ENCODE measurements at regions not wholly inside any gene's neighbourhood (a gene's known extent, or its start where the extent isn't known, plus 50 kb on each side); places are given as distances from the start of the nearest gene placed in this dataset.
"Not testable (repeated sequence)": the region's sequence is repeated elsewhere in the genome, so short reads cannot be mapped to it uniquely, and the experiment has no call there.

- H3K36me3 ChIP-seq: no peaks in the 10 kb centered on the region
- no peak overlapping the region for H3K27ac ChIP-seq
- TF ChIP-seq, protein P1, sequence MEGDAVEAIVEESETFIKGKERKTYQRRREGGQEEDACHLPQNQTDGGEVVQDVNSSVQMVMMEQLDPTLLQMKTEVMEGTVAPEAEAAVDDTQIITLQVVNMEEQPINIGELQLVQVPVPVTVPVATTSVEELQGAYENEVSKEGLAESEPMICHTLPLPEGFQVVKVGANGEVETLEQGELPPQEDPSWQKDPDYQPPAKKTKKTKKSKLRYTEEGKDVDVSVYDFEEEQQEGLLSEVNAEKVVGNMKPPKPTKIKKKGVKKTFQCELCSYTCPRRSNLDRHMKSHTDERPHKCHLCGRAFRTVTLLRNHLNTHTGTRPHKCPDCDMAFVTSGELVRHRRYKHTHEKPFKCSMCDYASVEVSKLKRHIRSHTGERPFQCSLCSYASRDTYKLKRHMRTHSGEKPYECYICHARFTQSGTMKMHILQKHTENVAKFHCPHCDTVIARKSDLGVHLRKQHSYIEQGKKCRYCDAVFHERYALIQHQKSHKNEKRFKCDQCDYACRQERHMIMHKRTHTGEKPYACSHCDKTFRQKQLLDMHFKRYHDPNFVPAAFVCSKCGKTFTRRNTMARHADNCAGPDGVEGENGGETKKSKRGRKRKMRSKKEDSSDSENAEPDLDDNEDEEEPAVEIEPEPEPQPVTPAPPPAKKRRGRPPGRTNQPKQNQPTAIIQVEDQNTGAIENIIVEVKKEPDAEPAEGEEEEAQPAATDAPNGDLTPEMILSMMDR (IDR thresholded peaks at IDR 0.05): peak in 3 of 6 experiments; percentile 26 to 35 (median 30)
- TF ChIP-seq POLR2AphosphoS5 (IDR thresholded peaks at IDR 0.05): no peak
- no peak for TF ChIP-seq POLR2A (IDR thresholded peaks at IDR 0.05)
- no peak for TF ChIP-seq EP300 (IDR thresholded peaks at IDR 0.05)
- WGBS, 2 donors: 40% methylated on average over 5 of the region's 5 CpGs
- H3K4me3 ChIP-seq: no peak overlapping the region
- ATAC-seq (ENCODE audit: low FRiP score in 2 of 2) (no peak), DNase-seq (no peak)
- no peaks in the 10 kb centered on the region for H3K27me3 ChIP-seq
- no peaks in the 10 kb centered on the region for H3K4me1 ChIP-seq
- H3K9me3 ChIP-seq: no peaks in the 10 kb centered on the region
Observed at GRCh38 chr3:3998140-3998922, 199.1 kb downstream of the LRRN1 start.

- H3K9me3 ChIP-seq; ATAC-seq (ENCODE audit: low FRiP score in 2 of 2); H3K4me3 ChIP-seq; DNase-seq; H3K36me3 ChIP-seq; H3K27me3 ChIP-seq; H3K4me1 ChIP-seq; H3K27ac ChIP-seq: not testable (repeated sequence)
Observed at GRCh38 chr3:3999340-3999739, 200.1 kb downstream of the LRRN1 start.

- Histone ChIP-seq H3K27ac (no peak overlapping the region), H3K9me3 (no peaks in the 10 kb centered on the region), H3K36me3 (no peaks in the 10 kb centered on the region), H3K4me1 (no peaks in the 10 kb centered on the region), H3K27me3 (no peaks in the 10 kb centered on the region), H3K4me3 (no peak overlapping the region)
- DNase-seq: no peak
- TF ChIP-seq, protein P1 (IDR thresholded peaks at IDR 0.05): no peak
- TF ChIP-seq EP300 (IDR thresholded peaks at IDR 0.05) (no peak), POLR2A (IDR thresholded peaks at IDR 0.05) (no peak), POLR2AphosphoS5 (IDR thresholded peaks at IDR 0.05) (no peak)
- ATAC-seq (ENCODE audit: low FRiP score in 2 of 2): no peak
Observed at GRCh38 chr3:4001976-4002375, 202.7 kb downstream of the LRRN1 start.

DNA sequence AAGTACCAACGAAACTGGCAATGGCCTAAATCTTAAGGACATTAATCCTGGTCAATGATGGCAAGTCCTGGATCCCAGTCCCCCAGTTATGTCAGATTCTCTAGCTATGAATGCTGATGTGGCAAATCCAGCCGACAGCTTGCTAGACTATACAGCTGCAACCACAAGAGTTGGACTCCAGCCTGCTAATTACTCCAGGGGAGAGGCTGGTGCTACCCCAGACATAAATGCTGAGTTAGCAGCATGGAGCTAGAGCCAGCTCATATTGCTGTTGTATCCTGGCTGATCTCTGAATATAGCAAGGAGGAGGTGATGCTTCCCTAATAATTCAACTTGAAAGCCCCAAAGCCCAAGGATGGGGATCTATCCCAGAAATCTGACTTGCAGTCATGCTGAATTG, 207.1 kb downstream of the LRRN1 start:
- 87 to 93% methylated on average over 2 of the region's 2 CpGs for WGBS, 2 donors
- DNase-seq: no peak
- Histone ChIP-seq H3K9me3 (no peaks in the 10 kb centered on the region), H3K36me3 (no peaks in the 10 kb centered on the region), H3K27ac (no peak overlapping the region), H3K4me1 (no peaks in the 10 kb centered on the region), H3K4me3 (no peak overlapping the region), H3K27me3 (no peaks in the 10 kb centered on the region)
- no peak for ATAC-seq (ENCODE audit: low FRiP score in 2 of 2)
- TF ChIP-seq EP300 (IDR thresholded peaks at IDR 0.05) (no peak), POLR2AphosphoS5 (IDR thresholded peaks at IDR 0.05) (no peak), POLR2A (IDR thresholded peaks at IDR 0.05) (no peak)
- TF ChIP-seq, protein P1 (IDR thresholded peaks at IDR 0.05): no peak

DNA sequence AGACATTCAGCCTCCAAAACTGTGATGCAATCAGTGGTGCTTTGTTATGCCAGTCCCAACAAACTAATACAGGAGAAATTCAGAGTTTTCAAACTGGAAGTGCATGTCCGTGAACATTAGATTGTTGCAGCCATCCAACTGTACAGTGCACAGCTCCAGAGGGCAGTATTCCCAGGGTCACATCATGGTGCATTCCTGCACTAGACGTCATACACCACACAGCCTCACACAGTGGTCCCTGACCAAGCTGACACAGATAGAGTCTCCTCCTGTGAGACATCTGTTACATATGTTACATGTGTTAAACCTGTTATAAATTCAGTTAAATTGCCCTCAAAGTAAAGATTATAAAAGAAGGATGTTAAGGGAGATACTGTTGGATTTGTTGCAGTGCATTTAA, 209.0 kb downstream of the LRRN1 start:
- ATAC-seq (ENCODE audit: low FRiP score in 2 of 2) (no peak), DNase-seq (no peak)
- no peaks in the 10 kb centered on the region for H3K36me3 ChIP-seq
- WGBS, 2 donors: 83 to 88% methylated on average over 2 of the region's 2 CpGs
- H3K4me1 ChIP-seq: no peaks in the 10 kb centered on the region
- no peaks in the 10 kb centered on the region for H3K9me3 ChIP-seq
- TF ChIP-seq POLR2AphosphoS5 (IDR thresholded peaks at IDR 0.05) (no peak), POLR2A (IDR thresholded peaks at IDR 0.05) (no peak), EP300 (IDR thresholded peaks at IDR 0.05) (no peak)
- TF ChIP-seq, protein P1 (IDR thresholded peaks at IDR 0.05): no peak
- no peaks in the 10 kb centered on the region for H3K27me3 ChIP-seq
- no peak overlapping the region for H3K27ac ChIP-seq
- no peak overlapping the region for H3K4me3 ChIP-seq
